ENCODE measurements at regions not wholly inside any gene's neighbourhood (a gene's known extent, or its start where the extent isn't known, plus 50 kb on each side); places are given as distances from the start of the nearest gene placed in this dataset.

DNA sequence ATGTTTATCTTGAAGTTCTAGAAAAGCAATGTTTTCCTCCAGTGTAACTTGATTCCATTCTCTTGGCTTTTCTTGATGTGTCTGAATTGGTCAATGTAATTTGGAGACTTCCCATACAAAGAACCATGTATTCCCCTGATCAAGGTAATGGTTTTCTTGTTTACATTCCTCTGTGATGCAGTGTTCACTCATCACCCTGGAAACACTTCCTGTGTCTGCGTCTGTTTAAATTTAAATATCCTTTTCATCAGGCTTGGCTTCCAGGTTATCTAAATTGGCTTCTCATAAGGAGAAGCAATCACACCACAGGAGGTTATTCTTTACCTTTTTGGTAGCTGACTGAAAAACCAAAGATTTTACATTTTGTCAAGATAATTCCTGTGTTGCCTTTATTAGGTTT, 237.3 kb upstream of the WSCD1 start:
- ChIA-PET CTCF (no interaction called here), POLR2A (ENCODE audit: unreplicated experiment) (no interaction called here)
- Histone ChIP-seq H3K4me1 (ENCODE audit: control insufficient read depth, insufficient read depth, low read length) (peaks cover 3% of the 10 kb centered on the region; the same call in 1 of the 2 replicates), H3K56ac (ENCODE audit: extremely low read depth, insufficient read depth, low read length) (no peak overlapping the region), H3K27ac (ENCODE audit: insufficient read depth, low read length) (no peak overlapping the region), H3K27me3 (ENCODE audit: control insufficient read depth, insufficient read depth, low read length) (no peaks in the 10 kb centered on the region), H2AK5ac (ENCODE audit: low read depth, low read length) (no peak overlapping the region), H4K20me1 (ENCODE audit: insufficient read depth, low read length) (no peaks in the 10 kb centered on the region), H3K36me3 (ENCODE audit: control insufficient read depth, insufficient read depth, low read length) (no peaks in the 10 kb centered on the region), H3K18ac (ENCODE audit: low read depth, low read length) (no peak overlapping the region), H2AFZ (replicated peaks; ENCODE audit: low read length, poor library complexity) (no peak overlapping the region), H4K91ac (ENCODE audit: insufficient read depth, low read depth, low read length) (no peak overlapping the region), H2BK20ac (ENCODE audit: low read depth, low read length) (no peak overlapping the region), H3K9me1 (ENCODE audit: insufficient read depth, low read length) (no peaks in the 10 kb centered on the region), H2BK5ac (ENCODE audit: low read depth, low read length, poor library complexity, severe bottlenecking) (no peak overlapping the region), H3K4ac (ENCODE audit: low read depth, low read length) (no peak overlapping the region), H3K4me3 (ENCODE audit: insufficient read depth, low read depth, low read length) (no peak overlapping the region), H3K23ac (ENCODE audit: low read depth, low read length) (no peak overlapping the region), H4K8ac (ENCODE audit: low read depth in 2 of 2, low read length in 2 of 2) (no peak overlapping the region), H3K79me1 (ENCODE audit: low read depth in 1 of 2, low read length in 2 of 2) (no peaks in the 10 kb centered on the region), H2BK15ac (ENCODE audit: low read depth, low read length) (no peak overlapping the region), H2AK9ac (replicated peaks; ENCODE audit: low read depth, low read length, poor library complexity) (no peak overlapping the region), H3K9me3 (ENCODE audit: control insufficient read depth, insufficient read depth, low read length) (no peaks in the 10 kb centered on the region), H3K14ac (replicated peaks; ENCODE audit: low read depth, low read length) (no peak overlapping the region), H3K9ac (ENCODE audit: low read depth, low read length) (no peak overlapping the region), H2BK120ac (ENCODE audit: low read depth, low read length) (no peak overlapping the region), H3K4me2 (ENCODE audit: low read depth, low read length) (no peak overlapping the region; the same call in 1 of the 2 replicates), H4K5ac (ENCODE audit: low read depth, low read length) (no peak overlapping the region)
- WGBS, 2 experiments (ENCODE audit: extremely low coverage in 2 of 2, insufficient read length in 1 of 2), result no CpG with 5 or more reads among the region's 1 CpG
- peak; percentile 83 for DNase-seq
- TF ChIP-seq, protein P1, sequence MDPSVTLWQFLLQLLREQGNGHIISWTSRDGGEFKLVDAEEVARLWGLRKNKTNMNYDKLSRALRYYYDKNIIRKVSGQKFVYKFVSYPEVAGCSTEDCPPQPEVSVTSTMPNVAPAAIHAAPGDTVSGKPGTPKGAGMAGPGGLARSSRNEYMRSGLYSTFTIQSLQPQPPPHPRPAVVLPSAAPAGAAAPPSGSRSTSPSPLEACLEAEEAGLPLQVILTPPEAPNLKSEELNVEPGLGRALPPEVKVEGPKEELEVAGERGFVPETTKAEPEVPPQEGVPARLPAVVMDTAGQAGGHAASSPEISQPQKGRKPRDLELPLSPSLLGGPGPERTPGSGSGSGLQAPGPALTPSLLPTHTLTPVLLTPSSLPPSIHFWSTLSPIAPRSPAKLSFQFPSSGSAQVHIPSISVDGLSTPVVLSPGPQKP (IDR thresholded peaks at IDR 0.05; ENCODE audit: borderline replicate concordance, low read depth, low read length), result no peak
- no peak for TF ChIP-seq MXI1 (IDR thresholded peaks at IDR 0.05; ENCODE audit: borderline replicate concordance, low read depth, low read length)
- 0 out of 2 replicates have a peak, but pooled peaks have one; percentile 13 for TF ChIP-seq CEBPB (IDR thresholded peaks at IDR 0.05; ENCODE audit: low read depth, low read length)
- no peak for TF ChIP-seq BHLHE40 (IDR thresholded peaks at IDR 0.05; ENCODE audit: low read depth, low read length)
- TF ChIP-seq CHD1 (IDR thresholded peaks at IDR 0.05; ENCODE audit: low read depth, low read length), result no peak
- no peak for TF ChIP-seq SMC3 (IDR thresholded peaks at IDR 0.05; ENCODE audit: low read depth, low read length)
- no peak for TF ChIP-seq MAZ (IDR thresholded peaks at IDR 0.05; ENCODE audit: borderline replicate concordance, low read depth, low read length)
- TF ChIP-seq FOS (IDR thresholded peaks at IDR 0.05; ENCODE audit: low read depth, low read length), result 0 out of 2 replicates have a peak, but pooled peaks have one; percentile 25
- no peak for TF ChIP-seq RFX5 (IDR thresholded peaks at IDR 0.05; ENCODE audit: low read depth, low read length)
- in situ Hi-C loops (cut with MboI; ENCODE audit: low sequenced_read_pairs) (no loop called here), dilution Hi-C loops (cut with HindIII; ENCODE audit: low sequenced_read_pairs, unreplicated experiment) (no loop called here), intact Hi-C loops (cut with micrococcal nuclease) (loop anchor here (10.0 kb wide), 1 partner anchor 582 kb away; no protein-coding TSS in a partner anchor)
- BruUV-seq (replicated peaks), result no TSS peak
- peak; percentile 76 for ATAC-seq (ENCODE audit: low read depth)
